Sigmoid colon (tissue), 6 donors: ENCODE measurements at regions not wholly inside any gene's neighbourhood (a gene's known extent, or its start where the extent isn't known, plus 50 kb on each side); places are given as distances from the start of the nearest gene placed in this dataset.

Source experiments
- DNase-seq: peaks from one replicate; pipeline ENCODE4 v3.0.0-alpha.2; 2019
- H3K27ac ChIP-seq, 4 donors: fragments of 200-600 bp; sonication (generic); one replicate each; pipeline ENCODE4 v1.5.1; 2016 to 2019; ENCODE audit warnings: mild to moderate bottlenecking in 1 of 4
- H3K27me3 ChIP-seq, 3 donors: fragments of 200-600 bp; sonication (generic); one replicate each; pipeline ENCODE4 v1.5.1; 2019; ENCODE audit warnings: mild to moderate bottlenecking in 1 of 3
- H3K36me3 ChIP-seq, 4 donors: fragments of 200-600 bp; sonication (generic); one replicate each; pipeline ENCODE4 v1.5.1; 2016 to 2019
- H3K4me1 ChIP-seq, 4 donors: fragments of 200-600 bp; sonication (generic); one replicate each; pipeline ENCODE4 v1.5.1; 2017 to 2019
- H3K4me3 ChIP-seq, 4 donors: fragments of 200-600 bp; sonication (generic); one replicate each; pipeline ENCODE4 v1.5.1; 2017 to 2019; ENCODE audit warnings: mild to moderate bottlenecking in 2 of 4, moderate library complexity in 1 of 4
- H3K9me3 ChIP-seq, 4 donors: fragments of 200-600 bp in 3 of 4; sonication (generic) in 3 of 4; one replicate each; pipeline versions ENCODE4 v1.5.1 to v1.6.1; 2013 to 2019
- CTCF ChIP-seq, 4 experiments: fragments of 450-650 bp in 3 of 4; fragments of 200-600 bp in 1 of 4; IDR thresholded peaks; one replicate each; pipeline ENCODE4 v1.5.1; 2016 to 2019; ENCODE audit warnings: antibody characterized with exemption in 4 of 4, mild to moderate bottlenecking in 3 of 4, moderate library complexity in 2 of 4
- EP300 ChIP-seq, 4 donors: sonication (generic); formaldehyde crosslinking; IDR thresholded peaks; one replicate each; pipeline ENCODE4 v1.6.1; 2017; ENCODE audit warnings: antibody characterized with exemption in 4 of 4
- POLR2A ChIP-seq, 2 donors: fragments of 450-650 bp; IDR thresholded peaks; one replicate each; pipeline ENCODE4 v1.6.1; 2016; ENCODE audit warnings: antibody characterized with exemption in 2 of 2, mild to moderate bottlenecking in 2 of 2, moderate library complexity in 2 of 2
- POLR2AphosphoS5 ChIP-seq, 4 donors: sonication (generic); formaldehyde crosslinking; IDR thresholded peaks; one replicate each; pipeline ENCODE4 v1.6.1; 2017; ENCODE audit warnings: antibody characterized with exemption in 4 of 4
- WGBS, 2 donors: extraction: QIAGEN DNeasy Blood & Tissue Kit; methylation state at CpG; one replicate each; pipeline ENCODE4 v1.1.7; 2013; 5-methylcytosine and 5-hydroxymethylcytosine counted together
- intact Hi-C: fragments of 100-400 bp; cut with DNase I; formaldehyde crosslinking; loops from one replicate; pipeline ENCODE4 v1.15.1; 2023
- donor health status: healthy with polysubstance abuse.
- donor health status: healthy.

DNA sequence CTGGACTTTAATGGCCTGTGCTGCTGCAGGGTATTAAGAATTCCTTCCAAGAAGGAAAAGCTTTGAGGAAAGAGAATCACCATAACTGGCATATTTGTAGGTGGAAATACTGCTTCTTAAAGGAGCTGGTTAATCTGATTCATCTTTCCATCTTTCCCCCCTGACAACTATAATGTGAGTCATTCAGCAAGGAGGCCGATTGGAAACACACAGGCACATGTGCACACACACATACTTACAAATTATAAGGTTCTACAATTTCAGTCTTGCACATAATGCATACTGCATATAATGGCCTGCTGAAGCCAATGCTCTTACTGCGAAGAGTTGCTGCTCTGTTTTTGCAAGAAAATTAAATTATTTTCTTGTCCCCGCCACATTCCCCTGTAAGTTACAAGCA is 78.8 kb upstream of the TPP2 start:
- Histone ChIP-seq H3K27me3 (no peaks in the 10 kb centered on the region), H3K27ac (no peak overlapping the region), H3K4me1 (no peaks in the 10 kb centered on the region), H3K9me3 (no peaks in the 10 kb centered on the region), H3K4me3 (no peak overlapping the region), H3K36me3 (no peaks in the 10 kb centered on the region)
- 77 to 82% methylated on average over 3 of the region's 3 CpGs for WGBS, 2 donors
- intact Hi-C loops = no loop called here
- TF ChIP-seq CTCF (IDR thresholded peaks at IDR 0.05) = no peak
- no peak for TF ChIP-seq EP300 (IDR thresholded peaks at IDR 0.05)
- TF ChIP-seq POLR2AphosphoS5 (IDR thresholded peaks at IDR 0.05) = no peak
- TF ChIP-seq POLR2A (IDR thresholded peaks at IDR 0.05) = no peak
- DNase-seq = no peak

- no peak for DNase-seq
- Histone ChIP-seq H3K27ac (no peak overlapping the region), H3K27me3 (no peaks in the 10 kb centered on the region), H3K36me3 (no peaks in the 10 kb centered on the region), H3K4me3 (no peak overlapping the region), H3K4me1 (peaks cover 0 to 9% (median 0%) of the 10 kb centered on the region in 4 donors), H3K9me3 (no peaks in the 10 kb centered on the region)
- 81 to 89% methylated on average over 2 of the region's 2 CpGs for WGBS, 2 donors
- intact Hi-C loops = no loop called here
- no peak for TF ChIP-seq POLR2AphosphoS5 (IDR thresholded peaks at IDR 0.05)
- no peak for TF ChIP-seq POLR2A (IDR thresholded peaks at IDR 0.05)
- no peak for TF ChIP-seq CTCF (IDR thresholded peaks at IDR 0.05)
- no peak for TF ChIP-seq EP300 (IDR thresholded peaks at IDR 0.05)
Observed at GRCh38 chr13:102510072-102510471, 86.7 kb upstream of the TPP2 start.

GRCh38 chr13:102508411-102508810 is 88.4 kb upstream of the TPP2 start:
- Histone ChIP-seq H3K27ac (no peak overlapping the region), H3K4me1 (peaks cover 0 to 9% (median 0%) of the 10 kb centered on the region in 4 donors), H3K9me3 (no peaks in the 10 kb centered on the region), H3K4me3 (no peak overlapping the region), H3K27me3 (no peaks in the 10 kb centered on the region), H3K36me3 (no peaks in the 10 kb centered on the region)
- intact Hi-C loops = no loop called here
- no peak for DNase-seq
- TF ChIP-seq CTCF (IDR thresholded peaks at IDR 0.05) (no peak), POLR2AphosphoS5 (IDR thresholded peaks at IDR 0.05) (no peak), POLR2A (IDR thresholded peaks at IDR 0.05) (no peak), EP300 (IDR thresholded peaks at IDR 0.05) (no peak)

DNA sequence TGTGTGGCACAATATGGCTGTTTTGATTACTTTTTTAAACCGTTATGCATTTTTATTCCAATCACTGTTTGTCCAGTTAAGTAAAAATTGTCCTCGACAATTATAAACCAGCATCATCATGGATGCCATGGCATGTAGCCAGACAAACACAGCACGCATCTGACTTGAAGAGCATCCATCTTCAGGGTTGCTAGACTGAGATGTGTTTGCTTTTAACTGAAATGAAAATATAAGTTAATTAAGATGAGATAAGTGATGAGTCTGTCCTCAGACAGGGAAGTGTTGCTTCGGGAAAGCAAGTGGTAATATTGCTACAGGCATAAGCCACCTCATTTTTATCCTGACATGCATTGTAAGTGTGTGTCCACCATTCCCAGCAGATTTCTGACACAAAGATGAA is 92.8 kb upstream of the TPP2 start:
- H3K27ac ChIP-seq = no peak overlapping the region
- no peak for DNase-seq
- no peaks in the 10 kb centered on the region for H3K4me1 ChIP-seq
- H3K9me3 ChIP-seq = no peaks in the 10 kb centered on the region
- H3K36me3 ChIP-seq = no peaks in the 10 kb centered on the region
- WGBS, 2 donors = 66 to 84% methylated on average over 4 of the region's 4 CpGs
- no peak overlapping the region for H3K4me3 ChIP-seq
- no peaks in the 10 kb centered on the region for H3K27me3 ChIP-seq
- TF ChIP-seq EP300 (IDR thresholded peaks at IDR 0.05) = no peak
- no peak for TF ChIP-seq POLR2A (IDR thresholded peaks at IDR 0.05)
- no peak for TF ChIP-seq POLR2AphosphoS5 (IDR thresholded peaks at IDR 0.05)
- TF ChIP-seq CTCF (IDR thresholded peaks at IDR 0.05) = no peak
- intact Hi-C loops = no loop called here

GRCh38 chr13:102495663-102496062 is 93.8 kb upstream of the FGF14 start:
- H3K36me3 ChIP-seq = no peaks in the 10 kb centered on the region
- DNase-seq = no peak
- no peaks in the 10 kb centered on the region for H3K4me1 ChIP-seq
- no peaks in the 10 kb centered on the region for H3K27me3 ChIP-seq
- TF ChIP-seq EP300 (IDR thresholded peaks at IDR 0.05) (no peak), POLR2AphosphoS5 (IDR thresholded peaks at IDR 0.05) (no peak), POLR2A (IDR thresholded peaks at IDR 0.05) (no peak), CTCF (IDR thresholded peaks at IDR 0.05) (no peak)
- no peak overlapping the region for H3K4me3 ChIP-seq
- H3K9me3 ChIP-seq = no peaks in the 10 kb centered on the region
- 20 to 44% methylated on average over 1 of the region's 1 CpG for WGBS, 2 donors
- no peak overlapping the region for H3K27ac ChIP-seq
- intact Hi-C loops = no loop called here
